K562 (cell line): ENCODE measurements at regions not wholly inside any gene's neighbourhood (a gene's known extent, or its start where the extent isn't known, plus 50 kb on each side); places are given as distances from the start of the nearest gene placed in this dataset.

Experiments
- ATAC-seq: fragments of 200-7000 bp; cut with Tn5 transposase; 3 replicates; pipeline ENCODE4 v1.9.1; 2020; ENCODE audit warnings: moderate library complexity
- BruUV-seq: library from RNA; stranded (reverse); fragments of 400-500 nt; replicated peaks from 2 replicates; lab custom pipeline; 2021; lab: Mats Ljungman, UMichigan
- CTCF ChIA-PET: fragments of 300-600 bp; formaldehyde crosslinking; extraction: SDS; loops from one replicate; lab custom pipeline; 2021; ENCODE audit warnings: low intra/inter-chr PET ratio; lab: Yijun Ruan, JAX
- POLR2A ChIA-PET: fragments of 300-600, 350-650 bp; sonication (Branson Sonifier 250); formaldehyde crosslinking; extraction: SDS; loops from one replicate; lab custom pipeline; 2021; ENCODE audit warnings: antibody characterized with exemption, inconsistent platforms; lab: Yijun Ruan, JAX
- DNase-seq, 4 experiments: peaks; one replicate each; pipeline versions ENCODE4 v3.0.0 to v3.0.0-alpha.2; 2011 to 2018; ENCODE audit warnings: low spot score in 3 of 4, mixed read lengths in 3 of 4; ENCODE audit errors: extremely low read depth in 1 of 4
- FAIRE-seq: peaks from 2 replicates; lab custom pipeline; 2011; peaks lifted over from hg19 to GRCh38; lab: Jason Lieb, UNC
- H2AFZ ChIP-seq: 2 replicates; pipeline ENCODE4 v1.6.0; 2011; ENCODE audit warnings: low read depth, low read length, control low read depth, inconsistent platforms
- H3K27ac ChIP-seq: fragments of 200-600 bp; 3 replicates; pipeline ENCODE4 v1.8.0; 2011; ENCODE audit warnings: low read depth, mild to moderate bottlenecking, control low read depth, inconsistent platforms, low read length, moderate library complexity, mixed read lengths; ENCODE audit errors: extremely low read depth
- H3K27me3 ChIP-seq, 2 experiments: fragments of 300-600 bp in 1 of 2; 2 replicates in 1 of 2; 3 replicates in 1 of 2; pipeline versions ENCODE4 v1.6.0 to v1.8.0; 2011; ENCODE audit warnings: inconsistent platforms in 2 of 2, low read length in 2 of 2, mild to moderate bottlenecking in 1 of 2, mixed read lengths in 1 of 2, moderate library complexity in 1 of 2; ENCODE audit not compliant: control insufficient read depth in 2 of 2, insufficient read depth in 2 of 2
- H3K36me3 ChIP-seq: fragments of 300-600 bp; 3 replicates; pipeline ENCODE4 v1.8.0; 2011; ENCODE audit warnings: mild to moderate bottlenecking, low read length, inconsistent platforms; ENCODE audit not compliant: control insufficient read depth, insufficient read depth
- H3K4me1 ChIP-seq, 2 experiments: fragments of 200-600 bp in 1 of 2; replicated peaks in 1 of 2; 2 replicates in 1 of 2; 3 replicates in 1 of 2; pipeline versions ENCODE4 v1.5.1 to v1.8.0; 2011; ENCODE audit warnings: inconsistent platforms in 2 of 2, low read length in 2 of 2, mild to moderate bottlenecking in 1 of 2, mixed read lengths in 1 of 2, moderate library complexity in 1 of 2; ENCODE audit not compliant: control insufficient read depth in 2 of 2, insufficient read depth in 2 of 2
- H3K4me2 ChIP-seq: 2 replicates; pipeline ENCODE4 v1.6.1; 2011; ENCODE audit warnings: low read length, control low read depth, inconsistent platforms, mixed read lengths; ENCODE audit not compliant: insufficient read depth
- H3K4me3 ChIP-seq: fragments of 200-600 bp; sonication (generic), shearing (Covaris generic); 2 replicates; pipeline ENCODE4 v1.5.1; 2016; ENCODE audit warnings: control low read depth, inconsistent platforms
- H3K79me2 ChIP-seq: fragments of 200-600 bp; 3 replicates; pipeline ENCODE4 v1.8.0; 2011; ENCODE audit warnings: low read length, inconsistent platforms; ENCODE audit not compliant: control insufficient read depth, insufficient read depth
- H3K9ac ChIP-seq, 2 experiments: 2 replicates each; pipeline versions ENCODE4 v1.6.0 to v1.6.1; 2011; ENCODE audit warnings: low read depth in 2 of 2, low read length in 2 of 2, control low read depth in 1 of 2, inconsistent platforms in 1 of 2, mild to moderate bottlenecking in 1 of 2, mixed read lengths in 1 of 2; ENCODE audit not compliant: insufficient read depth in 1 of 2
- H3K9me1 ChIP-seq: one replicate; pipeline ENCODE4 v1.6.0; 2011; ENCODE audit warnings: inconsistent platforms, mild to moderate bottlenecking, low read length, moderate library complexity; ENCODE audit not compliant: control insufficient read depth, insufficient read depth
- H3K9me3 ChIP-seq: replicated peaks from 2 replicates; pipeline ENCODE4 v1.5.1; 2011; ENCODE audit warnings: low read depth, low read length, inconsistent platforms; ENCODE audit not compliant: control insufficient read depth, insufficient read depth
- H4K20me1 ChIP-seq: replicated peaks from 2 replicates; pipeline ENCODE4 v1.6.1; 2011; ENCODE audit warnings: low read length, inconsistent platforms, mixed read lengths; ENCODE audit not compliant: control insufficient read depth, insufficient read depth
- ETS1 ChIP-seq: conservative IDR thresholded peaks from 2 replicates; pipeline ENCODE4 v1.6.1; 2011; ENCODE audit warnings: low read depth, mild to moderate bottlenecking, low read length; ENCODE audit not compliant: control insufficient read depth
- NCOA6 ChIP-seq: fragments of 450-650 bp; IDR thresholded peaks from 2 replicates; pipeline ENCODE4 v1.6.1; 2017; ENCODE audit warnings: mild to moderate bottlenecking
- PYGO2 ChIP-seq: fragments of 450-650 bp; IDR thresholded peaks from 2 replicates; pipeline ENCODE4 v1.6.1; 2016; ENCODE audit warnings: mild to moderate bottlenecking, missing genetic modification characterization, moderate library complexity, missing compliant biosample characterization
- RAD21 ChIP-seq, 2 experiments: fragments of 250-450 bp in 1 of 2; fragments of 450-650 bp in 1 of 2; sonication (Bioruptor Pico) in 1 of 2; formaldehyde crosslinking in 1 of 2; IDR thresholded peaks in 1 of 2; conservative IDR thresholded peaks in 1 of 2; 2 replicates each; pipeline versions ENCODE4 v1.4.0 to v1.8.0; 2020 to 2022; ENCODE audit warnings: mild to moderate bottlenecking in 2 of 2, moderate library complexity in 1 of 2
- ZNF217 ChIP-seq: sonication (generic); formaldehyde crosslinking; IDR thresholded peaks from 2 replicates; pipeline ENCODE4 v1.8.0; 2022; ENCODE audit warnings: mild to moderate bottlenecking, missing genetic modification reagents
- ZNF717 ChIP-seq: fragments of 250-450 bp; sonication (Bioruptor Pico); IDR thresholded peaks from 2 replicates; pipeline ENCODE4 v1.5.0; 2021
- WGBS: fragments of 100-300 bp; shearing (Covaris generic); methylation state at CpG from one replicate; pipeline ENCODE4 v1.1.6; 2016; ENCODE audit warnings: low coverage, mixed read lengths; ENCODE audit not compliant: insufficient coverage; ENCODE audit errors: missing lambda C conversion rate; 5-methylcytosine and 5-hydroxymethylcytosine counted together
- in situ Hi-C: fragments of 300-500 bp; cut with MboI; formaldehyde crosslinking; loops from 4 replicates; pipeline ENCODE4 v1.15.0; 2018; ENCODE audit warnings: inconsistent platforms, mixed read lengths
- intact Hi-C: fragments of 100-400 bp; cut with micrococcal nuclease; formaldehyde crosslinking; loops from 2 replicates; pipeline ENCODE4 v1.14.2; 2022
- TF ChIP-seq, protein P1 (sequence below): sonication (generic); formaldehyde crosslinking; IDR thresholded peaks from 2 replicates; pipeline ENCODE4 v1.8.0; 2023; ENCODE audit warnings: mild to moderate bottlenecking, missing genetic modification reagents

- no peak for TF ChIP-seq ETS1
- no peak for TF ChIP-seq ZNF217 (CRISPR knock-in tag)
- no peak for TF ChIP-seq PYGO2 (tag)
- no peak for TF ChIP-seq ZNF717 (CRISPR knock-in tag)
- no peak for TF ChIP-seq NCOA6
Observed at GRCh38 chr3:154734468-154734867, 304.5 kb upstream of the GPR149 start (continued).

DNA sequence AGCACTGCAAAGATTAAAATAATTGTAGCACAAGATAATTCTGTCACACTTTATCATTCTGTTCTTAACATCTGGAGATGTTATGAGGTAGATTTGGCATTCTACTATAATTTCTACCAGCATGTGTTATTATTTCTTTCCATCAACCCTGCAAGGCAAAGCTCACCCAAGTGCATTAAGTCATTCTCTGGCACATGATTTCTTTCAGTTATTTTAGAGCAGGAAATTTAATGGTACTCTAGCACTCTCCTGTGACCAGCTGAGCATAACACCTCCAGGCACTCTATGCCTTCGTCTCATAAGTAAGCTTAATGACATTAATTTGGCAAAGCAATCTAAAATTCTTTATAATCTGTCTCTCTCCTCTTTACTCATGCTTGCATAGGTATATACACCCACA is 300.2 kb upstream of the GPR149 start:
- no peak for DNase-seq
- no peaks in the 10 kb centered on the region for H3K9me3 ChIP-seq

More for the DNA sequence above, 300.2 kb upstream of the GPR149 start:
- POLR2A ChIA-PET, result no interaction called here
- no peaks in the 10 kb centered on the region for H3K79me2 ChIP-seq
- FAIRE-seq, result no peak
- no peak for ATAC-seq
- no TSS peak for BruUV-seq
- no peak overlapping the region for H3K27ac ChIP-seq
- WGBS, result 0% methylated on average over 1 of the region's 1 CpG
- CTCF ChIA-PET, result no interaction called here
- H3K4me3 ChIP-seq, result no peak overlapping the region
- no peaks in the 10 kb centered on the region for H3K4me1 ChIP-seq
- intact Hi-C loops (no loop called here), in situ Hi-C loops (no loop called here)
- TF ChIP-seq, protein P1, sequence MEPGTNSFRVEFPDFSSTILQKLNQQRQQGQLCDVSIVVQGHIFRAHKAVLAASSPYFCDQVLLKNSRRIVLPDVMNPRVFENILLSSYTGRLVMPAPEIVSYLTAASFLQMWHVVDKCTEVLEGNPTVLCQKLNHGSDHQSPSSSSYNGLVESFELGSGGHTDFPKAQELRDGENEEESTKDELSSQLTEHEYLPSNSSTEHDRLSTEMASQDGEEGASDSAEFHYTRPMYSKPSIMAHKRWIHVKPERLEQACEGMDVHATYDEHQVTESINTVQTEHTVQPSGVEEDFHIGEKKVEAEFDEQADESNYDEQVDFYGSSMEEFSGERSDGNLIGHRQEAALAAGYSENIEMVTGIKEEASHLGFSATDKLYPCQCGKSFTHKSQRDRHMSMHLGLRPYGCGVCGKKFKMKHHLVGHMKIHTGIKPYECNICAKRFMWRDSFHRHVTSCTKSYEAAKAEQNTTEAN, result no peak
- 0 out of 4 replicates have a peak, but pooled peaks of 1 of the 2 experiments have one; percentile 15 for TF ChIP-seq RAD21 (CRISPR knock-in tag; conservative IDR thresholded peaks at IDR 0.05 in 1 of 2, IDR thresholded peaks at IDR 0.05 in 1 of 2)
- H3K27me3 ChIP-seq, result no peaks in the 10 kb centered on the region
- H3K4me2 ChIP-seq, result no peak overlapping the region
- no peaks in the 10 kb centered on the region for H4K20me1 ChIP-seq
- H3K36me3 ChIP-seq, result no peaks in the 10 kb centered on the region
- H3K9ac ChIP-seq, result no peak overlapping the region
- H3K9me1 ChIP-seq, result no peaks in the 10 kb centered on the region
- H2AFZ ChIP-seq, result no peak overlapping the region
